Retinal pigment epithelial cell (primary cell): ENCODE measurements at regions not wholly inside any gene's neighbourhood (a gene's known extent, or its start where the extent isn't known, plus 50 kb on each side); places are given as distances from the start of the nearest gene placed in this dataset.
"Not testable (repeated sequence)": the region's sequence is repeated elsewhere in the genome, so short reads cannot be mapped to it uniquely, and the experiment has no call there.

Source experiments
- DNase-seq: peaks from one replicate; pipeline ENCODE4 v3.0.0-alpha.2; 2010; ENCODE audit warnings: low read depth
- H3K4me3 ChIP-seq: 2 replicates; pipeline ENCODE4 v1.5.1; 2011; ENCODE audit warnings: mild to moderate bottlenecking, low read length, control low read depth, moderate library complexity
- CTCF ChIP-seq: conservative IDR thresholded peaks from 2 replicates; pipeline ENCODE4 v1.5.1; 2011; ENCODE audit warnings: low read depth, low read length, control low read depth, inconsistent platforms

- no peak for DNase-seq
- no peak for TF ChIP-seq CTCF
- no peak overlapping the region for H3K4me3 ChIP-seq
Measured at GRCh38 chr5:154702477-154702876, 52.7 kb upstream of the LARP1 start.

GRCh38 chr5:154701725-154702124 is 53.5 kb upstream of the LARP1 start:
- DNase-seq, H3K4me3 ChIP-seq: not testable (repeated sequence)

GRCh38 chr5:154701181-154701580 is 54.0 kb upstream of the LARP1 start:
- DNase-seq: no peak
- no peak for TF ChIP-seq CTCF
- H3K4me3 ChIP-seq: no peak overlapping the region

GRCh38 chr5:154700289-154700928 is 54.8 kb upstream of the LARP1 start:
- not testable (repeated sequence) for H3K4me3 ChIP-seq, DNase-seq

- no peak overlapping the region for H3K4me3 ChIP-seq
- no peak for TF ChIP-seq CTCF
- no peak for DNase-seq
Measured at GRCh38 chr5:154698763-154699162, 56.4 kb upstream of the LARP1 start.

- DNase-seq: no peak
- no peak overlapping the region for H3K4me3 ChIP-seq
- no peak for TF ChIP-seq CTCF
Measured at GRCh38 chr5:154697371-154697770, 57.8 kb upstream of the LARP1 start.

GRCh38 chr5:154696891-154697290 is 58.3 kb upstream of the LARP1 start:
- DNase-seq: no peak
- no peak for TF ChIP-seq CTCF
- H3K4me3 ChIP-seq: no peak overlapping the region

GRCh38 chr5:154694159-154694558 is 61.0 kb upstream of the LARP1 start:
- no peak for TF ChIP-seq CTCF
- no peak for DNase-seq
- H3K4me3 ChIP-seq: no peak overlapping the region
